NK-92 treated with Interleukin-12 subunit alpha and Interleukin-12 subunit beta, amount 100 ng/mL, for 24 hours (cell line): ENCODE measurements at regions not wholly inside any gene's neighbourhood (a gene's known extent, or its start where the extent isn't known, plus 50 kb on each side); places are given as distances from the start of the nearest gene placed in this dataset.

Experiments used
- DNase-seq: peaks from one replicate; lab custom pipeline; 2025; lab: John Stamatoyannopoulos, UW

DNA sequence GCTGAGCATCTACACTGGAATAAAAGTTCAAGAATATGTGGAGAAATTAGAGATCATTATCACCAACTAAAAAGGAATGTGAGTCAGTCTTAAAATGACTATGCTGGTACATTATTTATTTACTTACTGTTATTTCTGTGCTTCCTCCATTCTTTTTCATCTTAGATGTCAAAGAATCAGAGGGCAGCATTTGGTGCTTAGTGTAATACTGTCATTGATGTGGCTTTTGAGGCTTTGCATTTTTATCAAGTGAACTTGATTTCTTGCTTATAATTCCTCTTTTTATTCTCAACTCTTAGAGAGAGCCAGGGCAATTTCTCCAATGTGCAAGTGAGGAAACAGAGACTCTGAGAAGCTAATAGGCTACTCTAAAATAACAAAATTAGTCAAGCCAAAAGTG lies 163.7 kb upstream of the TRPC7 start:
- DNase-seq, result no peak

DNA sequence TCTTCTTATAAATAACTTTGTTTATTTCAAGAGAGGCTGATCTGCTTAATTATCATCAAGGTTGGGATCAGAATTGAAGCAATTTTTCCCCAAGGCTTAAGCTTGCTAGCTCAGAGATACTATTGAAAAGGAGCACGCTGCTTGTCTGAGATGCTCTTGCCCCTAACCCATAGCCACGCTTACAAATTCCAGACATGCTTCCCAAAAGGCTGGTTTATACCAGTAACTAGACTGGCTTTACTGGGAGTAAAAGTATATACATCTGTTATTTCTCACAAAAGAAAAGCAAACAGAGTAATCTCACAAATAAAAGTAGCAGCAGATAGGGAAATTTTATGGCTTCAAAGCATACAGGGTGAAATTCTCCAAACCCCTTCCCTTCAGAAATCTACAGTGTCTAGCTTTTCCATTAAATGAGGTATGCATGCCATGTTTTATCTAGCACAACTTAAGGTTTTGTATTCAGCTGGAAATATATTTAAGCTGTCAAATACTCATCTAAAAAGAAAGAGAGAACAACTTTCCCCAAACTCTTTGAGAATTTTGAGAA lies 163.2 kb upstream of the TRPC7 start:
- DNase-seq, result no peak

DNA sequence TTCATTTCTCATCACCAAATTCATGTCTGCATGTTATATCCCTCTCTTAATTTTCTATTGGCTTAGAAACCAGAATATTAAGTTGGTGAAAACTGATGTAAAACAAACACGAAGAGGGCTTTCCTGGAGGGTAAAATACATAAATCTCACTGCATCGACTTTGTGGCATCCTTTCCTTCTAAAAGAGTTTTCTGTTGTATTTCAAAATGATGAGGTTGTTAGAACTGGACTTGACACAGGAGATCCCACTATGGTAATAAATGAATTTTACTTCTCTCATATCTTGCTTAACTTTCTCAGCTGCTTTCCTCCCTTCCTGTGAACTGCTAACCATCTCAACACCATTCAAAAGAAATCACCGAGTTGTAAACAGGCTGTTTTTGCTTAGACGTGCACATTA lies 162.0 kb upstream of the TRPC7 start:
- DNase-seq, result no peak

DNA sequence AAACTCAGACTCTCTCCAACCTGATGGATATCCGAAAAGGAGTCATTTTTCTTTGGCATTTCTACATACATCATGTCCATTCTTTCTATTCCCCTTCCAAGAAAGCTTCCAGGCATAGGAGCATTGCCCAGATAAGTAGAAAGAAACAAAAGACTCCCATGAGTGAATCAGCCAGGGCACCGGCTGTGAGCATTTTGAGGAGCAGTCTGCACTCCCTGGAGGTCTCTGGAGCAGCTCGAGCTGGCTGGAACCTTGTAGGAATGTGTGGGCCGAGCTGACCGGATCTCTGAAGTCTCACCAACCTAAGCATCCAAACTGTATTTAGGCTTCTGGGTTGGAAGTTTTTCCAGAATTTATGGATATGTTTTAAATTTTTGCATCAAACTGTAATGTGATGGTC lies 161.4 kb upstream of the TRPC7 start:
- no peak for DNase-seq

DNA sequence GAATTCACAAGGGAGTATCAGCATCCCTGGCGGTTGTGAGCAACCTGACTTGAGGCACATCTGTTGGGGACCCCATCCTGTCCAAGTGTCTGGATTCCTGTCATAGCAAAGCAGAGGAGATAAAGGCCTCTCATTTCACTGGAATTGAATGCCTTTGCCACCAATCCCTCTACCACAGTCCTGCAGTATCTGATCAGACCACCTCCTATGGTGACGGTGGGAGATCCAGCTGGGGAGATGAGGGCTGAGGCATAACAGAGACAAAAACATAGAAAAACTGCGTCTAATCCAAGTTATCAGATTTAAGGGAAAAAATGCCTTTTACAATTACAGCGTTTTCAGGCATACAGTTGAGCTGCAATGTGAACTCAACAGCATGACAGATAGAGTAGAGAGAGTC lies 160.7 kb upstream of the TRPC7 start:
- no peak for DNase-seq

DNA sequence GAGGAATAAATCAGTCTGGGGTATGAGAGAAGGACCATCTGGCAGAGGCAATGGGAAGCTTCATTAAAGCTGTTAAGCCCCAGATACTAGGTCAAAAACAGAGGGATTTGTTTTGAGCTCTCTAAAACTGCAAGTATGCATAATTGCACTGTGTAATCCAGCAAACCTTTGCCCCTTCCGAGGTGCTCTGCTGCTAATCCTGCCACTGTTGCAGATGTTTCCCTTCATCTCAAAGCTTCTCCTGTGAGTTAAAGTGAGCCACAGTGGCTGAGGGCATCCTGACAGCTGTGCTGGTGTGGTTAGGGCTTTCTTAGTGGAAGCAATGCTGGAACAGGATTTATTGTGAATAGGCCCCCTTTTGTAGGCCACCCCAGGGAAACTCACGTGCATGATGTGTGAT lies 160.3 kb upstream of the TRPC7 start:
- no peak for DNase-seq

DNA sequence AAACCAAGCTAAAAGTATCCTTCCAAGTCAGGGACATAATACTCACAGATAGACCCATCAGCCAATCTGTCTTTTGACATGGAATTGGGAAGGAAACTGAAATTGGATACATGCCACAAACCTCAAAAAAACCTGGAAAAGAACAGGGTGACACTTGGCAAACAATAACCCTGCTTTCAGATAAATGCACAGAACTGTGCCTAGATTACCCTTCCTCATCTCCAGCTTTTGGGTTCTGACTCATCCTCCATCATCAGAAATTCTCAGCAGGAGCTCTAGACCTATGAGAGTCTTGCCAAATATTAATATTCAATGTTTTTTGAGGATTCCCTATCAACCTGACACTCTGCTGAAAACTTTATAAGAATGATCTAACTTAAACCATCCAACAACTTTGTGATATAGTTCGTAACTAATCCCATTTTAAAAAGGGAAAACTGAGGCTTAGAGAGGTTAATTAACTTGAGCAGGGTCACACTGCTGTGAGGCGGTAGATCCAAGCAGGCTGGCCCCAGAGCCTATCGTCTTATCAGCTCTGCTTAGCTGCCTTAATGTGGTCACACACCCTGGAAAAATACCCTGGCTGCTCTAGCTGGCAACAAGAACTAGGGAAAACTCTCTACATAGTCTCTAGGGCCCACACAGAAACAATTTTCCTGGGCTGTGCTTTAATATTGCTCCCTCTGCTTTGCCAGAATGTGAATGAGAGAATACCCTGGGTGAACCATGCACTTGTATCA lies 157.0 kb upstream of the TRPC7 start:
- DNase-seq, result no peak

DNA sequence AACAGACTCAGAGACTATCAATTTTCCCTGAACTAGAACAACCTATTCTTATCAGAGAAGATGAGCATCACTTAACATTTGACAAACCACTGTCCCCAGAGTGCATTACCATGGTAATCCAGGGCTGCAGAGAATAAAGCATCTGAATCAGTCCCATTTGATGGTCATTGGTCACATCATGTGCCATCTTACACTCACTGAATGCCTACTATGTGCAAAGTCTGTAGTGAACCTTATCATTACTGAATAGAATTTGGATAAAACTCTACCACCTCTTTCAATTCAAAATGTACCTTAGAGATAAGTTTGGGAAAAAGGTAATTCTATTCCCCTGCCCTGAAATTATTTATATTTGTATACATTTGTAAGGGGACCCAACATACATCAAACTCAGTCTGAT lies 156.4 kb upstream of the TRPC7 start:
- no peak for DNase-seq

DNA sequence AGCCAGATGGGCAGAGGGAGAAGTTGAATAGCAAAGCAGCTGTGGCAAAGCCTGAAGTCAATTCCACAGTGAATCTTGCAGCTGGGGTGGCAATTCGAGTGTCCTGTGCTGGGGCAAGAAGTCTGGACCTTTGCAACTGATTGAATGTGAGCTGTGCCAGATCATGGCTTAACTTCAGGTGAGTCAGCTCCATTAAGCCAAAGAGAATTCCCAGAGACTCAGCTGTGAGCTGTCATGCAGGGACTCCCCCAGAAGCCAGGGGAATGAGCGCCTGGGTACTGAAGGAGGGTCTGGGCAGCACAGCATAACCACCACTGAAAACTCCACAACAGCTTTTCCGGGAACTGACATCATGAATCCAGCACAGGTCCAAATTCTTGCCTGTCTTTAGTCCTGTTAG lies 153.5 kb upstream of the TRPC7 start:
- no peak for DNase-seq

DNA sequence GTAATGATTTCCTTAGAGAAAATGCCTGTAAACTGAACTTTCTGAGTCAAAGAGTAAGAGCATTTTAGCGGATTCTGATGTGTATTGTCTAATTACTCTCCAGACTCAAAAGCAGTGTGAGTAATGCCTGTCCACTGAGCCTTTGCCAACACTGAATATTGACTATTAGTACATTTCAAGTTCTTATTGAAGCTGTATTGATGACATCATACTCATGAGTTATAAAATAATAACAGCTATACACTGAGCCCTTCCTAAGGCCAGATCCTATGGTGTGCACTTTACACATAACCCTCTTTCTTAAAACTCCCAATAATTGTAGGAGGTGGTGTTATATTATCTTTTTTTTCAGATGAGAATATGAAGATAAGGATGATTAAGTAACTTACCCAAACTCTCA lies 152.8 kb upstream of the TRPC7 start:
- no peak for DNase-seq

DNA sequence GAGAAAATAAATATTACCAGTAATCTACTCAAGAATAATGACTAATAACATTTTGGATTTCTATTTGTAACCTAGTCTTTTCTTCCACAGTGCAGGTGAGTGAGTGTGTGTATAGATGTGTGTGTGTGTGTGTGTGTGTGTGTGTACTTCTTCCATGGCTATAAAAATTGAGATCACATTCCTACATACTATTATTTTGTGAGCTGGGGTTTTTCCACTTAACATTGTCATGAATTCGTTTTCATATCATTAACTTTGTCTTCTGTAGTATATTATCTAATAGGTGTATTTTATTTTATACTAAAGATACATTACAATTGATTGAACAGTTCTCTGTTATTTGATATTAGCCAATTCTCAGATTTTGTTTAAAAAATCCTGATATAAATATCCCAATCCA lies 152.4 kb upstream of the TRPC7 start:
- DNase-seq, result no peak

DNA sequence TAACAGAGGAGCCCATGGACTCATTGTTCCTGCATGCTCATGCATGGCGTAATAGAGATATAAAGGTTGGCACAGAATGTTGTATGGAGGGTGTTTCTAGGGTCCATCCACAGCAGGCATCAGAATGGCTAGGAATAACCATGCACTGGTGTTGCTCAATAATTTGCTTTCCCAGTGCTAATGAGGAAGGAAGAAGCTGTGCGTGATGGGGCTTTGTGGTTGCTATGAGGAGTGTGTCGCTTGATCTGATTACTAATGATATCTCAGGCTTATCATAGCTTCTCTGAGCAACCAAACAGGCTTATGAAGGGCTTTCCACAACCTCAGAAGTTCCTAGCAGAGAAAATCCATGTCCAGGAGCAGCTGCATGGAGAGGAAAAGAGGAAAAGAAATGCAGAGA lies 151.3 kb upstream of the TRPC7 start:
- no peak for DNase-seq

DNA sequence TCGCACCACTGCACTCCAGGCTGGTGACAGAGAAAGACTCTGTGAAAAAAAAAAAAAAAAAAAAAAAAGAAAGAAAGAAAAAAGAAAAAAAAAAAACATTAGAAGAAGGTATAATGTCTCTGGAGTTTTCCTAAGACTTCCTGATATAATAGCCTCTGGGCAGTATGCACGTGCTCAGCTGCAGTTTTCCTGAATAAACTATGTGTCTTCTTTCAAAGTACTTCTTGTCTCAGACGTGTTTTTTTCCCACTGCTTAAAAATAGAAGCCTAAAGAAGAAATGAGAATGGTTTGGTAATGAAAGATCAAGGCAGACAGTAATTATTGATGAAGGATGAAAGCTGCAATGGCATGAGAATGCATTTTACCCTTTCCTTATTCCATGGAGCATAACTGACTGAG lies 148.1 kb upstream of the TRPC7 start:
- DNase-seq, result no peak

DNA sequence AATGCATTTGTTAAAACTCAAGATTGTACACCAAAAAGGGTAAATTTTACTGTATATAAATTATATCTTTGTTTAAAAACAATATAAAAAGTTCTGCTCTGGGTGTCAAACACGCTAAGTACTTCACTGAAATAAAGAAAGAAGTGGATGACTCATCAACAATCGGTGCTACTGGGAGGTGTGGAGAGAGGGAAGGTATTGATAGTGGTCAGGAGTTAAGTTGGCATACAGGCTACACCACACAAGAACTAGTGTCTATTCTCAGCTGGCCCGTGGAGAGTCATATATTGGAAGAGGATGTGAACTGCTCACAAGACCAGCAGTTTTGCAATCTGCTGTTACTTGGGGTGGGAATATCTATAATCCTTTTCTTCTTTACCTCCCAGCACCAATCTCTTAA lies 145.7 kb upstream of the TRPC7 start:
- DNase-seq, result no peak

DNA sequence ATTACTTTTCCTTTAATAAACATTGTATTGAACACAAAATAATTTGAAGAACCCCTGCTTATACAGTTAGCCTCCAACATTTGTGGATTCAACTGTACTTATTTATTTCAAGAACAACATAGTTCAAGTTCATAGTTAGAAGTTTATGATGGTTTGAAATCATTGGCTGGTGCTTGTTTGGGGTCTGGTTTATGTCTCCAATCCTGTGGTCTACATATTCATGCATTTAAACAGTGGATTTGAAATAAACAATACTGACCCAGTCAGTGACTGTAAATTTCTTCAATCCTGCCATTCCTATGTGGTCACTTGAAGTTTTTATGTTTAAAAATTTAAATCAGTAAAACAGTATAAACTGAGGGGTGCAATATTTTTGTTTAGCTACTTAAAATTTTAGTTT lies 145.1 kb upstream of the TRPC7 start:
- no peak for DNase-seq

DNA sequence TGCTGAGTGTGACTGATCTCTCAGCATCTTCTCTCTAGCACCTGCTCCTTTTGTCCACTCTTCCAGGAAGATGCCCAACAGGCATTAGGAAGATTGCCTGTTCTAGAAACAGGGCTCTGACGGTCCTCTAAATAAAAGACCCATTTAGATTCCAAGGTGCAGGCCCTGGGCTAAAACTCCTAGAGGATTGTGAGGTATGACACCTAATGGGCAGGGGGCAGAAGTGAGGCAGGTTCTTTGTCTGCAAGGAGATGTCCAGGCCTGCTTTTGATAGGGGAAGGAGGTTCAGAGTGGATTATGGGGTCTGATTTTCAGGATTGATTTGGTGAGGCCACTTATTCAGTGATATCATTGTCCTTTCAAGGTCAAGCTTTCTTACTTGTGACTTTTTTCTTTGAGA lies 140.8 kb upstream of the TRPC7 start:
- no peak for DNase-seq

DNA sequence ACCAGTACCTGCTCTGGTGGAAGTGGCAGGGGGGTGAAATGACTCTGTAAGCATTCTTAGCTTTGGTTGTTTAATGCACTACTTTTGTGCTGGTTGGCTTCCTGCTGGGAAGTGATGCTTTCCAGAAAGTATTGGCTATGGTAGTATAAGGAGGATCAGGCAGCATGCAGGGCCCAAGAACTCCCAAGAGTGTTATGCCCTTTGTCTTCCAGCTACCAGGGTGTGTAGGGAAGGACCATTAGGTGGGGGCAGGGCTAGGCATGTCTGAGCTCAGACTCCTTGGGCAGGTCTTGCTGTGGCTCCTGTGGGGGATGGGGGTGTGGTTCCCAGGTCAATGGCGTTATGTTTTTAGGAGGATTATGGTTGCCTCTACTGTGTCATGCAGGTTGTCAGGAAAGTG lies 135.8 kb upstream of the TRPC7 start:
- DNase-seq, result no peak

DNA sequence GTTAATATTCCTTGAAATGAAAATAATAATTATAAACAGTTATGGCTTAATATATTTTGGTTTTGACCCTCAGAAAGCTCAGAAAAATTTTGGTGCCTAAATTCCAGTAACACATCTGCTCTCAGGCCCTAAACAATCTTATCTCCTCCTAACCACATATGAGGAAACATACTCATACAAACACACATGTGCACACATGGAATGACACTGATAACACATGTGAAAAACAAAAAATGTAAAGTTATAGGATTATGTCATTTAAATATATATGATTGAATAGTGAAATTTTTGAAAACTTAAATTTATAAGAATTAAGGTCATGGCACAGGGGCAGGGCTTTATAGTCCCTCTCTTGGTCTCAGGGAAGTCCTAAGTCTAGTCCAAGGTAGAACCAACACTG lies 127.2 kb upstream of the TRPC7 start:
- no peak for DNase-seq

DNA sequence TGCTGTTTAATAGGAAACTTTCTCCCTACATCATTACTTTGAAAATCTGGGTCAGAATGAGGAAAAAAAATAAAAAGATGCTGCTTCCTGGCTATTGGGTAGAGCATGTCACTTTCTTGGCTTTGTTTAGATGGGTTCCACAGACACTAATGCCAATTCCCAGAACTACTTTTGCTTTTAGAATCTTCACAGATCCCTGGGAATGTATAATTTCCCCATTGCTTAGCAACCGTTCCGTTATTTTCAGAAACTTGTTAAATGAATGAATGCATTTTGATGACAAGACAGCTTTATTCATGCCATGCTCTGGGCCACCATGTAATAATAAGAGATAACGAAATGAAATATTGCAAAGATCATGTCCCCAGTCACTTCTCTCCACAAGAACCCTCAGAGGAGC lies 126.5 kb upstream of the TRPC7 start:
- no peak for DNase-seq

DNA sequence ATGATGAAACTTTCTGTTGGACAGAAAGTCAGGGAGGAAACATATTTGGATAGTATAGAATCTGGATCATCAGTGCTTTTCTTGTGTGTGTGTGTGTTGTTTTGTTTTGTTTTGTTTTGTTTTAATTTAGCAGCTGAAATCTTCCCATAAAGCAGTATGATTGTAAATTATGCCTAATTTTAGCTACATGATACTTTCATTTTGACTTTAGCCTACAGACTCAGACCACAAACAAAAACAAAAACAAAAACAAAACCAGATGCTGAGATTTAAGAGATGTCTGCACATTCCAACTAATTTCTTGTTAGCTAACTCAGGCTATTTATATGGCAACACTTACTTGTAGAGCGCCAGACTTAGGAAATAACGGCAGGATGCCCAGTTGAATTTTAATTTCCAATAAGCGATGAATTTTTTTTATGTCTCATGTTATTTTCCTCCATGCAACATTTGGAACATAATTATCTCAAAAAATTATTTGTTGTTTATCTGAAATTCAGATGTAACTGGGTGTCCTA lies 119.5 kb upstream of the TRPC7 start:
- DNase-seq, result no peak

DNA sequence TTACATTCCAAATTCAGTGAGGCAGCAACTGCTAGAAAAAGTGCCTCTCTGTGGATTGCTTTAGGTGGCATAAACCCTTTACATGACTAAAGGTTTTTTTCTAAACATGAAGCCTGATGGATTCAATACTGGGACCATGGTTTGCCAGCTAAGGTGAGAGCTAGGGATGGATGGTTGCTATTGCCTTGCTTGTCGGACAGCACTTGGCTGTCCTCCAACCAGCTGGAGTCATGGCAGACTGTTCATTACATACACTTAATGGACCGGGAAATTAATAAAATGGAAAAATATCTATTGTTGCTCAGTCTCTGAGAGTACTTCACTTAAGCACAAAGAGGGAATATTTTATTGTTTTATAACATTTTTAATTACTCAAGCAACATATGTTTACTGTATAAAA lies 116.9 kb upstream of the TRPC7 start:
- no peak for DNase-seq

DNA sequence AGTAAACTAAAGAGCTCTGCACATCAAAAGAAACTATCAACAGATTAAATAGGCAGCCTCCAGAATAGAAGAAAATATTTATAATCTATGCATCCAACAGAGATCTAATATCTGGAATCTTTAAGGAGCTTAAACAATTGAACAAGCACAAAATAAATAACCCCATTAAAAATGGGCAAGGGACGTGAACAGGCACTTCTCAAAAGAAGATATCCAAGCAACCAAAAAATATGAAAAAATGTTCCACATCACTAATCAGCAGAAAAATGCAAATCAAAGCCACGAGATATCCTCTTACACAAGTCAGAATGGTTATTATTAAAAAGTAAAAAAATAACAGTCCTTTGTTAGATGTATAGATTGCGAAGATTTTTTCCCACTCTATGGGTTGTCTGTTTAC lies 109.1 kb upstream of the TRPC7 start:
- no peak for DNase-seq

DNA sequence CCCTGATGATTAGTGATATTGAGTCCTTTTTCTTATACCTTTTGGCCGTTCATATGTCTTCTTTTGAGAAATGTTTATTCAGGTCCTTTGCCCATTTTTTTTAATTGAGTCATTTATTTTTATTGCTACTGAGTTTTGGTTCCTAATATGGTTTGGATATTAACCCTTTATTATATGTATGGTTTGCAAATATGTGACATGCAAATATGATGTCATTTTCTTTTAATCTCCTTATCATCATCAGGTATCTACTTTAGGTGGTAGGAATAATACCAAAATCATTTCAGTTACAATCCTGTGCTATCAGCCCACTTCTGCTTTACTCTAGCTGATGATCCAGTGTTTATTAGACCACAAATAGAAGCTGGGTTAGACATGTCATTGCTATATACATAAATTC lies 102.3 kb upstream of the TRPC7 start:
- DNase-seq, result no peak

DNA sequence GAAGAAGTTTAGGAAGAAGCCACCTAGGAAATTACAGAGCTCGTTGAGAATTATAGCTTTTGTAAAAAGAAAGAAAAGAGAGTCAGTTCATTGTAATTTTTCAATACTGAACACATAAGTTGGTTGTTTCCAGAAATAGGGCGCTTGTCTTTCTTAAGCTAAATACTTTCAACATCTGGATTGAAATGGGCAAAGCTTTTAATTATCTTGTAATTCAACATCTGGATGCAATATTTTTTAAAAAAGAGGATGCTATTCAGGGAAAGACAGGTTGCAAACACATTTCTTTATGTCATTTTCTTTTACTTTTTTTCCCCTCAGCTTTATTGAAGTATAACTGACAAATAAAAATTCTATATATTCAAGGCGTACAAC lies 100.7 kb upstream of the TRPC7 start:
- DNase-seq, result no peak
